K562 (cell line): ENCODE measurements at regions not wholly inside any gene's neighbourhood (a gene's known extent, or its start where the extent isn't known, plus 50 kb on each side); places are given as distances from the start of the nearest gene placed in this dataset.

Source experiments
- BRF1 ChIP-seq: IDR thresholded peaks from 3 replicates; pipeline ENCODE4 v1.6.1; 2011; ENCODE audit warnings: borderline replicate concordance, mild to moderate bottlenecking; ENCODE audit not compliant: insufficient read length; ENCODE audit errors: extremely low read depth
- CBX5 ChIP-seq: IDR thresholded peaks from 2 replicates; pipeline ENCODE4 v1.6.1; 2014; ENCODE audit warnings: low read depth, borderline replicate concordance
- CUX1 ChIP-seq: fragments of 200-800 bp; sonication (Bioruptor generic); IDR thresholded peaks from 2 replicates; pipeline ENCODE4 v1.6.1; 2016; ENCODE audit warnings: missing genetic modification characterization, missing compliant biosample characterization
- GABPB2 ChIP-seq: fragments of 250-450 bp; sonication (Bioruptor Pico); conservative IDR thresholded peaks from 2 replicates; pipeline ENCODE4 v1.5.1; 2021; ENCODE audit warnings: mild to moderate bottlenecking
- HDAC6 ChIP-seq: IDR thresholded peaks from 2 replicates; pipeline ENCODE4 v1.6.1; 2012; ENCODE audit warnings: low read depth, mild to moderate bottlenecking, control low read depth, inconsistent platforms, low read length, moderate library complexity
- HNRNPH1 ChIP-seq: fragments of 200-400 bp; formaldehyde crosslinking; optimal IDR thresholded peaks from 2 replicates; pipeline ENCODE3; 2017; ENCODE audit warnings: low read depth, mild to moderate bottlenecking, low read length, moderate library complexity
- TAF15 ChIP-seq: fragments of 200-400 bp; formaldehyde crosslinking; IDR thresholded peaks from 2 replicates; pipeline ENCODE4 v1.6.1; 2017; ENCODE audit warnings: mild to moderate bottlenecking, low read depth, low read length, moderate library complexity
- U2AF1 ChIP-seq: fragments of 200-400 bp; formaldehyde crosslinking; optimal IDR thresholded peaks from 2 replicates; pipeline ENCODE3; 2017; ENCODE audit warnings: mild to moderate bottlenecking, low read depth, low read length, moderate library complexity
- ZNF444 ChIP-seq: fragments of 250-450 bp; sonication (Bioruptor Pico); IDR thresholded peaks from 2 replicates; pipeline ENCODE4 v1.4.0; 2020; ENCODE audit warnings: mild to moderate bottlenecking, moderate library complexity
- ZNF57 ChIP-seq: fragments of 450-650 bp; formaldehyde crosslinking; IDR thresholded peaks from 2 replicates; pipeline ENCODE4 v1.4.0; 2020; ENCODE audit warnings: mild to moderate bottlenecking, moderate library complexity
- TF ChIP-seq, protein P1 (sequence below), 2 experiments: fragments of 250-450 bp in 1 of 2; fragments of 450-650 bp in 1 of 2; sonication (Bioruptor Pico) in 1 of 2; IDR thresholded peaks; 2 replicates each; pipeline versions ENCODE4 v1.6.1 to v1.8.0; 2016 to 2021; ENCODE audit warnings: mild to moderate bottlenecking in 2 of 2, moderate library complexity in 2 of 2, missing compliant biosample characterization in 1 of 2, missing genetic modification characterization in 1 of 2

DNA sequence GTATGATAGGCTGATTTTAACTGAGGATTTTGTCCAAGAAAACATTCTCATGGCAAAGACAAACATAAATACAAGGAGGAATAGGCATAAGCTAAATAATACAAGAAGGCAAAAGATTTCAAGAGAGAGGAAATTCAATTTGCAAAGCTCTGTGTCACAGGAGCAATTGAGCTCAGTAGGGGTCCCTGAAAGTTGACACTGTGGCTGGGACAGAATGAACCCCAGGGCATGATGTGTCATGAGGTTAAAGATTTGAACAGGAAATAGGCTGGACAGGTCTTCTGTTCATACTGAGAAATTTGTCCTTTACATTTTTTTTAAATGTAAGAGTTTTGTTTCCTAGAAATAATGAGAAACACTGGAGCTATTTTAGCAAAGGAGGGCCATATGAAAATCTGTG is 555.4 kb upstream of the NEGR1 start (continued):
- TF ChIP-seq CUX1 (CRISPR knock-in tag) (no peak), ZNF57 (no peak), TAF15 (no peak), BRF1 (no peak), U2AF1 (no peak), HDAC6 (no peak), GABPB2 (CRISPR knock-in tag) (no peak), CBX5 (no peak), HNRNPH1 (no peak), ZNF444 (CRISPR knock-in tag) (no peak)
- TF ChIP-seq, protein P1, sequence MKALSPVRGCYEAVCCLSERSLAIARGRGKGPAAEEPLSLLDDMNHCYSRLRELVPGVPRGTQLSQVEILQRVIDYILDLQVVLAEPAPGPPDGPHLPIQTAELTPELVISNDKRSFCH (CRISPR knock-in tag; IDR thresholded peaks at IDR 0.05), result no peak
- TF ChIP-seq, protein P1 (tag; IDR thresholded peaks at IDR 0.05), result no peak
